ENCODE measurements at regions not wholly inside any gene's neighbourhood (a gene's known extent, or its start where the extent isn't known, plus 50 kb on each side); places are given as distances from the start of the nearest gene placed in this dataset.

GRCh38 chrX:129123795-129124194 is 399.5 kb downstream of the SMARCA1 start (continued):
- TF ChIP-seq, protein P1, sequence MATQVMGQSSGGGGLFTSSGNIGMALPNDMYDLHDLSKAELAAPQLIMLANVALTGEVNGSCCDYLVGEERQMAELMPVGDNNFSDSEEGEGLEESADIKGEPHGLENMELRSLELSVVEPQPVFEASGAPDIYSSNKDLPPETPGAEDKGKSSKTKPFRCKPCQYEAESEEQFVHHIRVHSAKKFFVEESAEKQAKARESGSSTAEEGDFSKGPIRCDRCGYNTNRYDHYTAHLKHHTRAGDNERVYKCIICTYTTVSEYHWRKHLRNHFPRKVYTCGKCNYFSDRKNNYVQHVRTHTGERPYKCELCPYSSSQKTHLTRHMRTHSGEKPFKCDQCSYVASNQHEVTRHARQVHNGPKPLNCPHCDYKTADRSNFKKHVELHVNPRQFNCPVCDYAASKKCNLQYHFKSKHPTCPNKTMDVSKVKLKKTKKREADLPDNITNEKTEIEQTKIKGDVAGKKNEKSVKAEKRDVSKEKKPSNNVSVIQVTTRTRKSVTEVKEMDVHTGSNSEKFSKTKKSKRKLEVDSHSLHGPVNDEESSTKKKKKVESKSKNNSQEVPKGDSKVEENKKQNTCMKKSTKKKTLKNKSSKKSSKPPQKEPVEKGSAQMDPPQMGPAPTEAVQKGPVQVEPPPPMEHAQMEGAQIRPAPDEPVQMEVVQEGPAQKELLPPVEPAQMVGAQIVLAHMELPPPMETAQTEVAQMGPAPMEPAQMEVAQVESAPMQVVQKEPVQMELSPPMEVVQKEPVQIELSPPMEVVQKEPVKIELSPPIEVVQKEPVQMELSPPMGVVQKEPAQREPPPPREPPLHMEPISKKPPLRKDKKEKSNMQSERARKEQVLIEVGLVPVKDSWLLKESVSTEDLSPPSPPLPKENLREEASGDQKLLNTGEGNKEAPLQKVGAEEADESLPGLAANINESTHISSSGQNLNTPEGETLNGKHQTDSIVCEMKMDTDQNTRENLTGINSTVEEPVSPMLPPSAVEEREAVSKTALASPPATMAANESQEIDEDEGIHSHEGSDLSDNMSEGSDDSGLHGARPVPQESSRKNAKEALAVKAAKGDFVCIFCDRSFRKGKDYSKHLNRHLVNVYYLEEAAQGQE (IDR thresholded peaks at IDR 0.05; ENCODE audit: borderline replicate concordance): no peak
- no peak for TF ChIP-seq EZH2 (IDR thresholded peaks at IDR 0.05; ENCODE audit: borderline replicate concordance, insufficient read depth, low read length, poor library complexity, severe bottlenecking)

- Histone ChIP-seq H3K79me2 (replicated peaks; ENCODE audit: insufficient read depth, low read length) (no peaks in the 10 kb centered on the region), H3K27ac (ENCODE audit: low read length) (no peak overlapping the region), H3K4me3 (ENCODE audit: low read length) (no peak overlapping the region), H2AFZ (ENCODE audit: low read depth, low read length) (no peak overlapping the region), H3K9ac (ENCODE audit: low read length) (no peak overlapping the region), H3K4me2 (ENCODE audit: low read length) (no peak overlapping the region), H3K9me2 (ENCODE audit: insufficient read depth, low read length) (no peaks in the 10 kb centered on the region), H3K36me3 (ENCODE audit: insufficient read depth, low read length) (no peaks in the 10 kb centered on the region), H3K27me3 (ENCODE audit: insufficient read depth, low read depth, low read length) (no peaks in the 10 kb centered on the region), H4K20me1 (ENCODE audit: insufficient read depth) (no peaks in the 10 kb centered on the region), H3F3A (ENCODE audit: insufficient read depth, low read length, poor library complexity, severe bottlenecking) (no peaks in the 10 kb centered on the region), H3K9me3 (ENCODE audit: low read length) (no peaks in the 10 kb centered on the region)
- no peak for TF ChIP-seq MXI1 (conservative IDR thresholded peaks at IDR 0.05; ENCODE audit: poor library complexity, severe bottlenecking)
- TF ChIP-seq EP300 (conservative IDR thresholded peaks at IDR 0.05; ENCODE audit: poor library complexity, severe bottlenecking): no peak
- peak; percentile 66 for TF ChIP-seq RAD21 (conservative IDR thresholded peaks at IDR 0.05)
- TF ChIP-seq TAF1 (IDR thresholded peaks at IDR 0.05; ENCODE audit: low read depth): no peak
- TF ChIP-seq POLR2AphosphoS5 (IDR thresholded peaks at IDR 0.05): no peak
- TF ChIP-seq, protein P2, sequence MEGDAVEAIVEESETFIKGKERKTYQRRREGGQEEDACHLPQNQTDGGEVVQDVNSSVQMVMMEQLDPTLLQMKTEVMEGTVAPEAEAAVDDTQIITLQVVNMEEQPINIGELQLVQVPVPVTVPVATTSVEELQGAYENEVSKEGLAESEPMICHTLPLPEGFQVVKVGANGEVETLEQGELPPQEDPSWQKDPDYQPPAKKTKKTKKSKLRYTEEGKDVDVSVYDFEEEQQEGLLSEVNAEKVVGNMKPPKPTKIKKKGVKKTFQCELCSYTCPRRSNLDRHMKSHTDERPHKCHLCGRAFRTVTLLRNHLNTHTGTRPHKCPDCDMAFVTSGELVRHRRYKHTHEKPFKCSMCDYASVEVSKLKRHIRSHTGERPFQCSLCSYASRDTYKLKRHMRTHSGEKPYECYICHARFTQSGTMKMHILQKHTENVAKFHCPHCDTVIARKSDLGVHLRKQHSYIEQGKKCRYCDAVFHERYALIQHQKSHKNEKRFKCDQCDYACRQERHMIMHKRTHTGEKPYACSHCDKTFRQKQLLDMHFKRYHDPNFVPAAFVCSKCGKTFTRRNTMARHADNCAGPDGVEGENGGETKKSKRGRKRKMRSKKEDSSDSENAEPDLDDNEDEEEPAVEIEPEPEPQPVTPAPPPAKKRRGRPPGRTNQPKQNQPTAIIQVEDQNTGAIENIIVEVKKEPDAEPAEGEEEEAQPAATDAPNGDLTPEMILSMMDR (IDR thresholded peaks at IDR 0.05; ENCODE audit: poor library complexity, severe bottlenecking): peak; percentile 60
- TF ChIP-seq EZH2 (IDR thresholded peaks at IDR 0.05; ENCODE audit: borderline replicate concordance, insufficient read depth, low read length, poor library complexity, severe bottlenecking): no peak
- peak; percentile 48 for TF ChIP-seq SMC3 (conservative IDR thresholded peaks at IDR 0.05; ENCODE audit: poor library complexity)
- TF ChIP-seq, protein P1 (IDR thresholded peaks at IDR 0.05; ENCODE audit: borderline replicate concordance): no peak
Observed at GRCh38 chrX:129116676-129117470, 406.4 kb downstream of the SMARCA1 start.
